ENCODE measurements at regions not wholly inside any gene's neighbourhood (a gene's known extent, or its start where the extent isn't known, plus 50 kb on each side); places are given as distances from the start of the nearest gene placed in this dataset.

DNA sequence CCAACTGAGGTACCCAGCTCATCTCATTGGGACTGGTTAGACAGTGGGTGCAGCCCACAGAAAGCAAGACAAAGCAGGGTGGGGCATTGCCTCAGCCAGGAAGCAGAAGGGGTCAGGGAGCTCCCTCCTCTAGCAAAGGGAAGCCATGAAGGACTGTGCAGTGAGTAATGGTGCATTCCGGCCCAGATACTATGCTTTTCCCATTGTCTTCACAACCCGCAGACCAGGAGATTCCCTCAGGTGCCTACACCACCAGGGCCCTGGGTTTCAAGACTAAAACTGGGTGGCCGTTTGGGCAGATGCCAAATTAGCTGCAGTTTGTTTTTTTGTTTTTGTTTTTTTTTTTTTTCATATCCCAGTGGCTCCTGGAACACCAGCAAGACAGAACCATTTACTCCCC lies 235.3 kb downstream of the TACR3 start:
- CTCF ChIA-PET = no interaction called here
- H3K36me3 Mint-ChIP-seq = no peaks in the 10 kb centered on the region
- Histone ChIP-seq H3K4me1 (ENCODE audit: control insufficient read depth in 1 of 2, extremely low read depth in 1 of 2, insufficient read depth in 2 of 2, low read length in 2 of 2) (no peaks in the 10 kb centered on the region), H3K4me3 (ENCODE audit: control insufficient read depth in 1 of 2, extremely low read depth in 1 of 2, low read length in 1 of 2) (no peak overlapping the region), H3K9me3 (no peaks in the 10 kb centered on the region), H3K27ac (ENCODE audit: low read length) (no peak overlapping the region), H3K36me3 (ENCODE audit: control insufficient read depth in 2 of 2, extremely low read depth in 1 of 2, insufficient read depth in 1 of 2, low read length in 1 of 2) (no peaks in the 10 kb centered on the region), H3K27me3 (replicated peaks in 1 of 2; ENCODE audit: control insufficient read depth in 2 of 2, extremely low read depth in 1 of 2, insufficient read depth in 2 of 2, low read length in 1 of 2) (no peaks in the 10 kb centered on the region)
- no peak overlapping the region for H3K27ac Mint-ChIP-seq
- POLR2A ChIA-PET = no interaction called here
- peaks cover 0 to 7% (median 0%) of the 10 kb centered on the region in 3 donors for H3K9me3 Mint-ChIP-seq
- ATAC-seq (replicated peaks in 1 of 4) = no peak
- no peaks in the 10 kb centered on the region for H3K4me1 Mint-ChIP-seq
- 88% methylated on average over 1 of the region's 3 CpGs for WGBS (ENCODE audit: insufficient coverage)
- H3K27me3 Mint-ChIP-seq = no peaks in the 10 kb centered on the region
- DNase-seq = no peak
- no peak overlapping the region for H3K4me3 Mint-ChIP-seq

DNA sequence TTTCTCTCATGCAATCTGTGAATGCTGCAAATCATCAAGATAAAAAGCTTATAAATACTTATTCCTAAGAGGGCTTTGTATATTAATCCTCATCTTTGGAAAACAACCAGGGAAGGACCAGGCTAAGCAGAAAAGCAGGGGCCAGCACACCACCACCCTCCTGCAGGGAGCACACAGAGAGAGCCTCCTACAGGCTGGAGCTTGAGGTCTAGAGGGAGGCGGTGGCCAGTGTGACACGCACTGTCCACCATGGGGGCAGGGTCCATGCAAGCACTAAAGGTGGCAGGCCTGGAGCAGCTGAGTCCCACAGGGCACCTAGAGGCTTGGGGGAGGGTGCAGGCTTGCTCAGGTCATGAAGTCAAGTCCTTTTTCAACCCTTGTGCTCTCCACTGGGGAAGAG lies 236.9 kb downstream of the TACR3 start:
- H3K36me3 Mint-ChIP-seq = no peaks in the 10 kb centered on the region
- H3K4me3 ChIP-seq (ENCODE audit: control insufficient read depth in 1 of 2, extremely low read depth in 1 of 2, low read length in 1 of 2) = no peak overlapping the region
- H3K27ac ChIP-seq (ENCODE audit: low read length) = no peak overlapping the region
- 80% methylated on average over 1 of the region's 2 CpGs for WGBS (ENCODE audit: insufficient coverage)
- H3K27me3 Mint-ChIP-seq = no peaks in the 10 kb centered on the region
- H3K27ac Mint-ChIP-seq = no peak overlapping the region
- no peaks in the 10 kb centered on the region for H3K4me1 ChIP-seq (ENCODE audit: control insufficient read depth in 1 of 2, extremely low read depth in 1 of 2, insufficient read depth in 2 of 2, low read length in 2 of 2)
- H3K4me3 Mint-ChIP-seq = no peak overlapping the region
- no peak for DNase-seq
- H3K4me1 Mint-ChIP-seq = no peaks in the 10 kb centered on the region
- no peak for ATAC-seq (replicated peaks in 1 of 4)
- H3K9me3 Mint-ChIP-seq = peaks cover 0 to 7% (median 0%) of the 10 kb centered on the region in 3 donors
- CTCF ChIA-PET = no interaction called here
- H3K27me3 ChIP-seq (replicated peaks in 1 of 2; ENCODE audit: control insufficient read depth in 2 of 2, extremely low read depth in 1 of 2, insufficient read depth in 2 of 2, low read length in 1 of 2) = no peaks in the 10 kb centered on the region
- no peaks in the 10 kb centered on the region for H3K9me3 ChIP-seq
- no peaks in the 10 kb centered on the region for H3K36me3 ChIP-seq (ENCODE audit: control insufficient read depth in 2 of 2, extremely low read depth in 1 of 2, insufficient read depth in 1 of 2, low read length in 1 of 2)
- POLR2A ChIA-PET = no interaction called here

DNA sequence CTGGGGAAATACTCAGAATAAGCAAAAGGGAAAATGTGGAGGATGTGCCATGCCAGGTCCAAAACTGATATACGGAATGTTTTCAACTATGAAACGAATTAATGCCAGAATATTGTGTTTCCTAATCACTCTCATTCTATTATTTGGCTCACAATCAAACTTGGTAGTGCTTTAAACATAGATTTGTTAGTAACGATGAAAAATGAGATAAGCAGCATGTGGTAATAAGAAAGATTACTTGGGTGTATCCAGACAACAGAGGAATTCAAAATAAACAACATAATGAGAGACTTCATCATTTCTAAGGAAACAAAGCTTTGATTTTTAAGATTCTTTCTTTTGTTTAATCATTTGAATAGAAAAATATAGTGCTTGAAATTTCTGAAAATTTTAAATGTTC lies 237.3 kb downstream of the TACR3 start:
- no CpG with 5 or more reads among the region's 3 CpGs for WGBS (ENCODE audit: insufficient coverage)
- Mint-ChIP-seq H3K27ac (no peak overlapping the region), H3K36me3 (no peaks in the 10 kb centered on the region), H3K4me3 (no peak overlapping the region), H3K9me3 (peaks cover 0 to 7% (median 0%) of the 10 kb centered on the region in 3 donors), H3K27me3 (no peaks in the 10 kb centered on the region), H3K4me1 (no peaks in the 10 kb centered on the region)
- H3K9me3 ChIP-seq = no peaks in the 10 kb centered on the region
- ATAC-seq (replicated peaks in 1 of 4) (no peak), DNase-seq (no peak)
- no peaks in the 10 kb centered on the region for H3K4me1 ChIP-seq (ENCODE audit: control insufficient read depth in 1 of 2, extremely low read depth in 1 of 2, insufficient read depth in 2 of 2, low read length in 2 of 2)
- ChIA-PET POLR2A (no interaction called here), CTCF (no interaction called here)
- H3K27me3 ChIP-seq (replicated peaks in 1 of 2; ENCODE audit: control insufficient read depth in 2 of 2, extremely low read depth in 1 of 2, insufficient read depth in 2 of 2, low read length in 1 of 2) = no peaks in the 10 kb centered on the region
- no peaks in the 10 kb centered on the region for H3K36me3 ChIP-seq (ENCODE audit: control insufficient read depth in 2 of 2, extremely low read depth in 1 of 2, insufficient read depth in 1 of 2, low read length in 1 of 2)
- H3K27ac ChIP-seq (ENCODE audit: low read length) = no peak overlapping the region
- H3K4me3 ChIP-seq (ENCODE audit: control insufficient read depth in 1 of 2, extremely low read depth in 1 of 2, low read length in 1 of 2) = no peak overlapping the region

DNA sequence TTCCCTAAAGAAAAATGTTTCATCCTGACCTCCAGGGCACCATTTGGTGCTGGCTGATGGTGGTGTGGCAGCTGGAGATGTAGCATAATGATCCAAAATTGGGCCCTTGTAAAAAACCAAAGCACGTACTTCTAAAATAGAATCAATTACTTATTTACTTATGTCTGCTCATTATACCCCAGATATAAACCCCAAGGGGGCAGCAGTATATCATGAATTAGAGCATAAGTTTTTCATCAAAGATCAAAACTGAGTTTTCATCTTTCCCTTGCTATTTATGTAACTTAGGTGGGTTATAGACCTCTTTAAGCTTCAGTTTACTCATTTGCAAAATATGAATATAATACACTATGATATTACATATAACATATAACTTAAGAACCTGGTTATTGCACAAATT lies 241.1 kb downstream of the TACR3 start:
- Mint-ChIP-seq H3K27ac (no peak overlapping the region), H3K4me1 (no peaks in the 10 kb centered on the region), H3K36me3 (no peaks in the 10 kb centered on the region), H3K4me3 (no peak overlapping the region), H3K9me3 (no peaks in the 10 kb centered on the region), H3K27me3 (no peaks in the 10 kb centered on the region)
- no peaks in the 10 kb centered on the region for H3K27me3 ChIP-seq (replicated peaks in 1 of 2; ENCODE audit: control insufficient read depth in 2 of 2, extremely low read depth in 1 of 2, insufficient read depth in 2 of 2, low read length in 1 of 2)
- H3K27ac ChIP-seq (ENCODE audit: low read length) = no peak overlapping the region
- no peak for DNase-seq
- ATAC-seq (replicated peaks in 1 of 4) = no peak
- CTCF ChIA-PET = no interaction called here
- no peaks in the 10 kb centered on the region for H3K9me3 ChIP-seq
- no peak overlapping the region for H3K4me3 ChIP-seq (ENCODE audit: control insufficient read depth in 1 of 2, extremely low read depth in 1 of 2, low read length in 1 of 2)
- H3K4me1 ChIP-seq (ENCODE audit: control insufficient read depth in 1 of 2, extremely low read depth in 1 of 2, insufficient read depth in 2 of 2, low read length in 2 of 2) = no peaks in the 10 kb centered on the region
- H3K36me3 ChIP-seq (ENCODE audit: control insufficient read depth in 2 of 2, extremely low read depth in 1 of 2, insufficient read depth in 1 of 2, low read length in 1 of 2) = no peaks in the 10 kb centered on the region
- no CpG with 5 or more reads among the region's 1 CpG for WGBS (ENCODE audit: insufficient coverage)
- POLR2A ChIA-PET = no interaction called here

DNA sequence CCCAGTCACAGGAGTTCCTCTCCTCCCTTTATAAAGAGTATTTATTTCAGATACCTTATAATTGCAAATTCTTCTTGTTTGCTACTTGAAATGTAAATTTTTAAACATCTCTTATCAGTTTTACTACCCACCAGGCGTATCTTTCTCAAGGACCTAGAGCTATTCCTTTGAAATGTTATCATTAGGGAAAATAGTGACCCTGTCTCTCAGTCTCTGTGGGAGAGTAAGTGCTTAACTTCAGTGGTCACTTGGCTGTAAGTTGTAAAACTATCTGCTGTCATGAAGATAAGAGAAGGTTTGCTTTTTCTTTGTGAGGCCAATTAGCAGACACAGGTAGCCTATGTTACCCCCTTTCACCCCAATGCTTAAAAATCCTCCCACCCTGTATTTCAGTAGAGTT lies 241.6 kb downstream of the TACR3 start:
- no peaks in the 10 kb centered on the region for H3K4me1 ChIP-seq (ENCODE audit: control insufficient read depth in 1 of 2, extremely low read depth in 1 of 2, insufficient read depth in 2 of 2, low read length in 2 of 2)

DNA sequence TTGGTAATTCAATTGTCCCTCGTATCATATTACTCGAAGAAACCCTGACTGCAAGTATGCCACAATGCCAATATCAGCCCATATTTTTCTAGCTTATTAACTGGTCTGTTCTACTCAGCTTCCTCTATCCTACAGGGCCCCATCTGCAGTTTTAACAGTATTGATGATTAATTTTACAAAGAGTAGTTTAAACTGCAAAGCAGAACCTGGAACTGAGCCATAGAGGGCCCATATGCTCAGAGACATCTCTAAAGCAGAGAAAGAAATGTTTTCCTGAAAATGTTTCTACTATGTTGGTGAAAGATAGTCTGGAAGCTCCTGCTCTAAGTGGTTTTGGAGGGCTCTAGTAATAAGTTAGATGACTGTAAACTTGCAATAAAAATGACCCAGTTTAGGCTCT lies 259.4 kb upstream of the CENPE start:
- ChIA-PET CTCF (no interaction called here), POLR2A (no interaction called here)
- Mint-ChIP-seq H3K27me3 (no peaks in the 10 kb centered on the region), H3K4me1 (no peaks in the 10 kb centered on the region), H3K9me3 (peaks cover 0 to 3% (median 0%) of the 10 kb centered on the region in 3 donors), H3K27ac (no peak overlapping the region), H3K36me3 (no peaks in the 10 kb centered on the region), H3K4me3 (no peak overlapping the region)
- H3K36me3 ChIP-seq (ENCODE audit: control insufficient read depth in 2 of 2, extremely low read depth in 1 of 2, insufficient read depth in 1 of 2, low read length in 1 of 2) = no peaks in the 10 kb centered on the region
- H3K27me3 ChIP-seq (replicated peaks in 1 of 2; ENCODE audit: control insufficient read depth in 2 of 2, extremely low read depth in 1 of 2, insufficient read depth in 2 of 2, low read length in 1 of 2) = no peaks in the 10 kb centered on the region
- H3K9me3 ChIP-seq = no peaks in the 10 kb centered on the region
- no CpG with 5 or more reads among the region's 2 CpGs for WGBS (ENCODE audit: insufficient coverage)
- no peak for DNase-seq
- H3K4me3 ChIP-seq (ENCODE audit: control insufficient read depth in 1 of 2, extremely low read depth in 1 of 2, low read length in 1 of 2) = no peak overlapping the region
- no peak for ATAC-seq (replicated peaks in 1 of 4)
- H3K4me1 ChIP-seq (ENCODE audit: control insufficient read depth in 1 of 2, extremely low read depth in 1 of 2, insufficient read depth in 2 of 2, low read length in 2 of 2) = no peaks in the 10 kb centered on the region
- no peak overlapping the region for H3K27ac ChIP-seq (ENCODE audit: low read length)

More for the DNA sequence above, 241.6 kb downstream of the TACR3 start:
- ChIA-PET POLR2A (no interaction called here), CTCF (no interaction called here)
- H3K36me3 ChIP-seq (ENCODE audit: control insufficient read depth in 2 of 2, extremely low read depth in 1 of 2, insufficient read depth in 1 of 2, low read length in 1 of 2) = no peaks in the 10 kb centered on the region
- H3K27ac ChIP-seq (ENCODE audit: low read length) = no peak overlapping the region
- no peaks in the 10 kb centered on the region for H3K9me3 Mint-ChIP-seq
- H3K27me3 ChIP-seq (replicated peaks in 1 of 2; ENCODE audit: control insufficient read depth in 2 of 2, extremely low read depth in 1 of 2, insufficient read depth in 2 of 2, low read length in 1 of 2) = no peaks in the 10 kb centered on the region
- no peaks in the 10 kb centered on the region for H3K9me3 ChIP-seq
- no peak overlapping the region for H3K4me3 Mint-ChIP-seq
- WGBS (ENCODE audit: insufficient coverage) = no CpG with 5 or more reads among the region's 1 CpG
- ATAC-seq (replicated peaks in 1 of 4) (no peak), DNase-seq (no peak)
- no peak overlapping the region for H3K4me3 ChIP-seq (ENCODE audit: control insufficient read depth in 1 of 2, extremely low read depth in 1 of 2, low read length in 1 of 2)
- no peaks in the 10 kb centered on the region for H3K4me1 Mint-ChIP-seq
- no peak overlapping the region for H3K27ac Mint-ChIP-seq
- H3K27me3 Mint-ChIP-seq = no peaks in the 10 kb centered on the region
- H3K36me3 Mint-ChIP-seq = no peaks in the 10 kb centered on the region

DNA sequence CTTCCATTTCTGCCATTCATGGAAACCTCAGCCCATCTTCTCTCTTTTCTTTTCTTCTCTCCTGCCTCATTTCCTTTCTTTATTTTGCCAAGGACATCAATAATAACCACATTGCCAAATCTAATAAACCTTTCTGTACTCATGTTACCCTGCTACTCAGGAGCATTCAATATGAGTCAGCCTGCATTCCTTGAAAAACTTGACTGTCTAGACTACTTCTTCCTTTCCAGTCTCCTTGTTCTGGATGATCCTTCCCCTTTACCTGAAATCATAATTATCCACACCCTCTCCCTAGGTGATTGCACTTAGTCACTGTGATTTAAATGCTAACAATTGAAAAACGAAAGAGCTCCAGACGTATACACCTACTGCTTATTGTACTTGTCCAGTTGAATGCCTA lies 253.2 kb upstream of the CENPE start:
- no peaks in the 10 kb centered on the region for H3K9me3 Mint-ChIP-seq
- POLR2A ChIA-PET = no interaction called here
- Histone ChIP-seq H3K36me3 (ENCODE audit: control insufficient read depth in 2 of 2, extremely low read depth in 1 of 2, insufficient read depth in 1 of 2, low read length in 1 of 2) (no peaks in the 10 kb centered on the region), H3K9me3 (no peaks in the 10 kb centered on the region), H3K27me3 (replicated peaks in 1 of 2; ENCODE audit: control insufficient read depth in 2 of 2, extremely low read depth in 1 of 2, insufficient read depth in 2 of 2, low read length in 1 of 2) (no peaks in the 10 kb centered on the region), H3K4me1 (ENCODE audit: control insufficient read depth in 1 of 2, extremely low read depth in 1 of 2, insufficient read depth in 2 of 2, low read length in 2 of 2) (no peaks in the 10 kb centered on the region), H3K27ac (ENCODE audit: low read length) (no peak overlapping the region), H3K4me3 (ENCODE audit: control insufficient read depth in 1 of 2, extremely low read depth in 1 of 2, low read length in 1 of 2) (no peak overlapping the region)
- no peak overlapping the region for H3K27ac Mint-ChIP-seq
- no peaks in the 10 kb centered on the region for H3K36me3 Mint-ChIP-seq
- 83% methylated on average over 2 of the region's 2 CpGs for WGBS (ENCODE audit: insufficient coverage)
- CTCF ChIA-PET = no interaction called here
- ATAC-seq (replicated peaks in 1 of 4) (no peak), DNase-seq (no peak)
- no peak overlapping the region for H3K4me3 Mint-ChIP-seq
- H3K27me3 Mint-ChIP-seq = no peaks in the 10 kb centered on the region
- no peaks in the 10 kb centered on the region for H3K4me1 Mint-ChIP-seq

Measured in T-cell (primary cell).